Ectodermal cell (in vitro differentiated cells): ENCODE measurements at regions not wholly inside any gene's neighbourhood (a gene's known extent, or its start where the extent isn't known, plus 50 kb on each side); places are given as distances from the start of the nearest gene placed in this dataset.
"Not testable (repeated sequence)": the region's sequence is repeated elsewhere in the genome, so short reads cannot be mapped to it uniquely, and the experiment has no call there.

Experiments
- H3K27ac ChIP-seq: 2 replicates; pipeline ENCODE4 v1.7.0; 2013; ENCODE audit warnings: mild to moderate bottlenecking, low read depth, low read length; ENCODE audit not compliant: insufficient read depth, poor library complexity, severe bottlenecking
- H3K27me3 ChIP-seq: 2 replicates; pipeline ENCODE4 v1.7.0; 2013; ENCODE audit warnings: mild to moderate bottlenecking, low read length; ENCODE audit not compliant: insufficient read depth, control insufficient read depth, poor library complexity, severe bottlenecking
- H3K36me3 ChIP-seq: one replicate; pipeline ENCODE4 v1.7.0; 2013; ENCODE audit warnings: low read length; ENCODE audit not compliant: control insufficient read depth, insufficient read depth
- H3K4me1 ChIP-seq: one replicate; pipeline ENCODE4 v1.7.0; 2013; ENCODE audit warnings: low read length; ENCODE audit not compliant: control insufficient read depth, insufficient read depth
- H3K4me3 ChIP-seq: 2 replicates; pipeline ENCODE4 v1.7.0; 2013; ENCODE audit warnings: low read depth, low read length, control low read depth; ENCODE audit not compliant: insufficient read depth
- H3K9me3 ChIP-seq: 2 replicates; pipeline ENCODE4 v1.7.0; 2013; ENCODE audit warnings: mild to moderate bottlenecking, low read length, moderate library complexity; ENCODE audit not compliant: control insufficient read depth
- WGBS, 2 experiments: methylation state at CpG; one replicate each; pipeline ENCODE4 v1.1.7; 2013; ENCODE audit warnings: missing lambda C conversion rate in 2 of 2; 5-methylcytosine and 5-hydroxymethylcytosine counted together

- H3K4me1 ChIP-seq = no peaks in the 10 kb centered on the region
- H3K36me3 ChIP-seq = no peaks in the 10 kb centered on the region
- no peak overlapping the region for H3K27ac ChIP-seq
- H3K9me3 ChIP-seq = no peaks in the 10 kb centered on the region
- no peak overlapping the region for H3K4me3 ChIP-seq
- WGBS, 2 experiments = 97 to 100% methylated on average over 2 to 3 of the region's 3 CpGs
- no peaks in the 10 kb centered on the region for H3K27me3 ChIP-seq
Measured at GRCh38 chr14:22179190-22179589, 409.8 kb downstream of the DAD1 start.

- no peaks in the 10 kb centered on the region for H3K9me3 ChIP-seq
- H3K27ac ChIP-seq = no peak overlapping the region
- no peaks in the 10 kb centered on the region for H3K27me3 ChIP-seq
- no peaks in the 10 kb centered on the region for H3K36me3 ChIP-seq
- no peaks in the 10 kb centered on the region for H3K4me1 ChIP-seq
- WGBS, 2 experiments = 91 to 93% methylated on average over 2 of the region's 2 CpGs
- H3K4me3 ChIP-seq = no peak overlapping the region
Measured at GRCh38 chr14:22178333-22178839, 410.6 kb downstream of the DAD1 start.

- H3K9me3 ChIP-seq = no peaks in the 10 kb centered on the region
- 86 to 96% methylated on average over 4 of the region's 4 CpGs for WGBS, 2 experiments
- H3K4me1 ChIP-seq = no peaks in the 10 kb centered on the region
- no peak overlapping the region for H3K27ac ChIP-seq
- no peaks in the 10 kb centered on the region for H3K27me3 ChIP-seq
- no peaks in the 10 kb centered on the region for H3K36me3 ChIP-seq
- no peak overlapping the region for H3K4me3 ChIP-seq
Measured at GRCh38 chr14:22177870-22178269, 411.2 kb downstream of the DAD1 start.

GRCh38 chr14:22176957-22177356 is 412.1 kb downstream of the DAD1 start:
- Histone ChIP-seq H3K36me3 (no peaks in the 10 kb centered on the region), H3K4me1 (no peaks in the 10 kb centered on the region), H3K9me3 (no peaks in the 10 kb centered on the region), H3K27ac (no peak overlapping the region), H3K27me3 (no peaks in the 10 kb centered on the region), H3K4me3 (no peak overlapping the region)
- 93 to 95% methylated on average over 1 of the region's 1 CpG for WGBS, 2 experiments

- not testable (repeated sequence) for H3K9me3 ChIP-seq, H3K27me3 ChIP-seq, H3K4me1 ChIP-seq, H3K36me3 ChIP-seq, H3K4me3 ChIP-seq, H3K27ac ChIP-seq
- WGBS, 2 experiments = 57 to 80% methylated on average over 1 of the region's 1 CpG
Measured at GRCh38 chr14:22175278-22175558, 413.8 kb downstream of the DAD1 start.

- WGBS, 2 experiments = 93 to 97% methylated on average over 7 of the region's 8 CpGs
Measured at GRCh38 chr14:22174412-22175277, 414.4 kb downstream of the DAD1 start.

GRCh38 chr14:22168092-22168955 is 420.7 kb downstream of the DAD1 start:
- H3K9me3 ChIP-seq = no peaks in the 10 kb centered on the region
- no peak overlapping the region for H3K27ac ChIP-seq
- H3K36me3 ChIP-seq = no peaks in the 10 kb centered on the region
- no peaks in the 10 kb centered on the region for H3K4me1 ChIP-seq
- H3K27me3 ChIP-seq = no peaks in the 10 kb centered on the region
- H3K4me3 ChIP-seq = no peak overlapping the region
- 95 to 96% methylated on average over 8 of the region's 8 CpGs for WGBS, 2 experiments

More at GRCh38 chr14:22174412-22175277, 414.4 kb downstream of the DAD1 start:
- Histone ChIP-seq H3K27ac (no peak overlapping the region), H3K4me1 (no peaks in the 10 kb centered on the region), H3K4me3 (no peak overlapping the region), H3K36me3 (no peaks in the 10 kb centered on the region), H3K9me3 (no peaks in the 10 kb centered on the region), H3K27me3 (no peaks in the 10 kb centered on the region)

- Histone ChIP-seq H3K27ac (no peak overlapping the region), H3K9me3 (no peaks in the 10 kb centered on the region), H3K4me3 (no peak overlapping the region), H3K27me3 (no peaks in the 10 kb centered on the region), H3K36me3 (no peaks in the 10 kb centered on the region), H3K4me1 (no peaks in the 10 kb centered on the region)
- 91% methylated on average over 3 of the region's 3 CpGs for WGBS, 2 experiments
Measured at GRCh38 chr14:22164616-22165015, 424.4 kb downstream of the DAD1 start.

GRCh38 chr14:22163051-22163450 is 426.0 kb downstream of the DAD1 start:
- Histone ChIP-seq H3K27ac (no peak overlapping the region), H3K4me3 (no peak overlapping the region), H3K36me3 (no peaks in the 10 kb centered on the region), H3K4me1 (no peaks in the 10 kb centered on the region), H3K27me3 (no peaks in the 10 kb centered on the region), H3K9me3 (no peaks in the 10 kb centered on the region)

GRCh38 chr14:22159957-22160356 is 429.1 kb downstream of the DAD1 start:
- no peaks in the 10 kb centered on the region for H3K9me3 ChIP-seq
- H3K27me3 ChIP-seq = no peaks in the 10 kb centered on the region
- H3K4me3 ChIP-seq = no peak overlapping the region
- no peaks in the 10 kb centered on the region for H3K4me1 ChIP-seq
- H3K36me3 ChIP-seq = no peaks in the 10 kb centered on the region
- no peak overlapping the region for H3K27ac ChIP-seq
- WGBS, 2 experiments = 90 to 97% methylated on average over 2 of the region's 2 CpGs
